Esophagus squamous epithelium (tissue), 5 donors: ENCODE measurements at regions not wholly inside any gene's neighbourhood (a gene's known extent, or its start where the extent isn't known, plus 50 kb on each side); places are given as distances from the start of the nearest gene placed in this dataset.

Source experiments
- DNase-seq: peaks from one replicate; lab custom pipeline; 2025; lab: John Stamatoyannopoulos, UW
- H3K27ac ChIP-seq, 4 donors: fragments of 200-600 bp; sonication (generic); one replicate each; pipeline ENCODE4 v1.5.1; 2016 to 2019; ENCODE audit warnings: mild to moderate bottlenecking in 1 of 4
- H3K27me3 ChIP-seq, 4 donors: fragments of 200-600 bp; sonication (generic); 1 replicate in 3 of 4; 2 replicates in 1 of 4; pipeline versions ENCODE4 v1.5.1 to v1.6.0; 2017 to 2021; ENCODE audit warnings: antibody characterized with exemption in 1 of 4
- H3K36me3 ChIP-seq, 3 donors: fragments of 200-600 bp; sonication (generic); one replicate each; pipeline ENCODE4 v1.5.1; 2016 to 2019
- H3K4me1 ChIP-seq, 3 donors: fragments of 200-600 bp; sonication (generic); one replicate each; pipeline ENCODE4 v1.5.1; 2017 to 2019
- H3K4me3 ChIP-seq, 4 donors: fragments of 200-600 bp; sonication (generic); 1 replicate in 3 of 4; 2 replicates in 1 of 4; pipeline ENCODE4 v1.5.1; 2016 to 2019; ENCODE audit warnings: mild to moderate bottlenecking in 2 of 4, moderate library complexity in 1 of 4
- H3K9me3 ChIP-seq, 3 donors: fragments of 200-600 bp; sonication (generic); one replicate each; pipeline ENCODE4 v1.5.1; 2016 to 2019
- CTCF ChIP-seq, 6 experiments: fragments of 450-650 bp in 4 of 6; fragments of 200-600 bp in 2 of 6; sonication (generic) in 2 of 6; IDR thresholded peaks; one replicate each; pipeline ENCODE4 v1.5.1; 2016 to 2019; ENCODE audit warnings: antibody characterized with exemption in 6 of 6, mild to moderate bottlenecking in 4 of 6, moderate library complexity in 4 of 6
- POLR2A ChIP-seq, 4 donors: fragments of 450-650 bp; IDR thresholded peaks; one replicate each; pipeline ENCODE4 v1.6.1; 2017; ENCODE audit warnings: antibody characterized with exemption in 4 of 4, mild to moderate bottlenecking in 4 of 4, moderate library complexity in 3 of 4
- WGBS, 2 donors: methylation state at CpG; one replicate each; pipeline ENCODE4 v1.1.5; 2018; 5-methylcytosine and 5-hydroxymethylcytosine counted together
- intact Hi-C: fragments of 100-400 bp; cut with DNase I; formaldehyde crosslinking; loops from one replicate; pipeline ENCODE4 v1.15.0; 2022
- donor health status: DM: yes; HTN: yes; CAD: no.

- Histone ChIP-seq H3K4me1 (peaks cover 0 to 28% (median 0%) of the 10 kb centered on the region in 3 donors), H3K36me3 (no peaks in the 10 kb centered on the region), H3K9me3 (no peaks in the 10 kb centered on the region), H3K27me3 (no peaks in the 10 kb centered on the region), H3K4me3 (no peak overlapping the region), H3K27ac (no peak overlapping the region)
- intact Hi-C loops = no loop called here
- no peak for DNase-seq
- 72 to 79% methylated on average over 4 of the region's 4 CpGs for WGBS, 2 donors
- TF ChIP-seq CTCF (IDR thresholded peaks at IDR 0.05) = no peak
- no peak for TF ChIP-seq POLR2A (IDR thresholded peaks at IDR 0.05)
These were observed 120.4 kb upstream of the FST start for GRCh38 chr5:53359916-53360517.

GRCh38 chr5:53360811-53361210 is 119.6 kb upstream of the FST start:
- Histone ChIP-seq H3K27ac (no peak overlapping the region), H3K36me3 (no peaks in the 10 kb centered on the region), H3K9me3 (no peaks in the 10 kb centered on the region), H3K4me3 (no peak overlapping the region), H3K4me1 (peaks cover 0 to 20% (median 0%) of the 10 kb centered on the region in 3 donors), H3K27me3 (no peaks in the 10 kb centered on the region)
- no peak for DNase-seq
- no peak for TF ChIP-seq POLR2A (IDR thresholded peaks at IDR 0.05)
- no peak for TF ChIP-seq CTCF (IDR thresholded peaks at IDR 0.05)
- intact Hi-C loops = no loop called here

- Histone ChIP-seq H3K36me3 (no peaks in the 10 kb centered on the region), H3K9me3 (no peaks in the 10 kb centered on the region), H3K27ac (peak overlapping the region in 1 of 4 donors; percentile 54), H3K27me3 (no peaks in the 10 kb centered on the region), H3K4me3 (no peak overlapping the region), H3K4me1 (peaks cover 0 to 12% (median 0%) of the 10 kb centered on the region in 3 donors)
- 57 to 68% methylated on average over 4 of the region's 4 CpGs for WGBS, 2 donors
- intact Hi-C loops = no loop called here
- DNase-seq = no peak
- TF ChIP-seq POLR2A (IDR thresholded peaks at IDR 0.05) (no peak), CTCF (IDR thresholded peaks at IDR 0.05) (no peak)
These were observed 118.7 kb upstream of the FST start for GRCh38 chr5:53361708-53362107.

- Histone ChIP-seq H3K27ac (peak overlapping the region in 1 of 4 donors; percentile 54), H3K4me1 (peaks cover 0 to 12% (median 0%) of the 10 kb centered on the region in 3 donors), H3K9me3 (no peaks in the 10 kb centered on the region), H3K36me3 (no peaks in the 10 kb centered on the region), H3K27me3 (no peaks in the 10 kb centered on the region), H3K4me3 (no peak overlapping the region)
- TF ChIP-seq POLR2A (IDR thresholded peaks at IDR 0.05) (no peak), CTCF (IDR thresholded peaks at IDR 0.05) (no peak)
- DNase-seq = no peak
- WGBS, 2 donors = 36 to 39% methylated on average over 5 of the region's 5 CpGs
- intact Hi-C loops = no loop called here
These were observed 117.9 kb upstream of the FST start for GRCh38 chr5:53362521-53362941.

- no peak for DNase-seq
- H3K4me3 ChIP-seq = no peak overlapping the region
- peaks cover 0 to 20% (median 0%) of the 10 kb centered on the region in 3 donors for H3K4me1 ChIP-seq
- H3K27me3 ChIP-seq = no peaks in the 10 kb centered on the region
- no peak overlapping the region for H3K27ac ChIP-seq
- H3K36me3 ChIP-seq = no peaks in the 10 kb centered on the region
- intact Hi-C loops = no loop called here
- H3K9me3 ChIP-seq = no peaks in the 10 kb centered on the region
- no peak for TF ChIP-seq CTCF (IDR thresholded peaks at IDR 0.05)
- TF ChIP-seq POLR2A (IDR thresholded peaks at IDR 0.05) = no peak
- 61 to 72% methylated on average over 3 of the region's 3 CpGs for WGBS, 2 donors
These were observed 116.4 kb upstream of the FST start for GRCh38 chr5:53364061-53364460.
